Activated CD8-positive, alpha-beta T cell treated with anti-CD3 and anti-CD28 coated beads for 36 hours (primary cell): ENCODE measurements at regions not wholly inside any gene's neighbourhood (a gene's known extent, or its start where the extent isn't known, plus 50 kb on each side); places are given as distances from the start of the nearest gene placed in this dataset.

Experiments
- ATAC-seq: fragments of 200-7000 bp; cut with Tn5 transposase; one replicate; pipeline ENCODE4 v1.10.0; 2021; ENCODE audit warnings: mild to moderate bottlenecking, moderate library complexity
- CTCF ChIA-PET: fragments of 350-600 bp; sonication (Branson Sonifier 250); formaldehyde crosslinking; loops from one replicate; lab custom pipeline; 2021; ENCODE audit warnings: antibody characterized with exemption; lab: Charles Lee
- POLR2A ChIA-PET: fragments of 350-600 bp; sonication (Branson Sonifier 250); formaldehyde crosslinking; loops from one replicate; lab custom pipeline; 2021; ENCODE audit warnings: antibody characterized with exemption; lab: Charles Lee
- DNase-seq: peaks from one replicate; pipeline ENCODE4 v3.0.0-alpha.2; 2020
- H3K27ac Mint-ChIP-seq: one replicate; pipeline ENCODE4 v1.8.0; 2021; ENCODE audit warnings: mild to moderate bottlenecking, mixed read lengths
- H3K27me3 Mint-ChIP-seq: one replicate; pipeline ENCODE4 v1.8.0; 2021; ENCODE audit warnings: mixed read lengths
- H3K36me3 Mint-ChIP-seq: one replicate; pipeline ENCODE4 v1.8.0; 2021; ENCODE audit warnings: low read depth, mixed read lengths
- H3K4me1 Mint-ChIP-seq: one replicate; pipeline ENCODE4 v1.8.0; 2021; ENCODE audit warnings: low read depth, mixed read lengths
- H3K4me3 Mint-ChIP-seq: one replicate; pipeline ENCODE4 v1.8.0; 2021; ENCODE audit warnings: mild to moderate bottlenecking, moderate library complexity, mixed read lengths
- H3K9me3 Mint-ChIP-seq: one replicate; pipeline ENCODE4 v1.8.0; 2021; ENCODE audit warnings: mixed read lengths
- CTCF ChIP-seq: fragments of 200-600 bp; IDR thresholded peaks from one replicate; pipeline ENCODE4 v1.8.0; 2022; ENCODE audit warnings: antibody characterized with exemption, mild to moderate bottlenecking
- intact Hi-C: fragments of 100-400 bp; cut with micrococcal nuclease; formaldehyde crosslinking; loops from one replicate; pipeline ENCODE4 v1.10.0; 2022

DNA sequence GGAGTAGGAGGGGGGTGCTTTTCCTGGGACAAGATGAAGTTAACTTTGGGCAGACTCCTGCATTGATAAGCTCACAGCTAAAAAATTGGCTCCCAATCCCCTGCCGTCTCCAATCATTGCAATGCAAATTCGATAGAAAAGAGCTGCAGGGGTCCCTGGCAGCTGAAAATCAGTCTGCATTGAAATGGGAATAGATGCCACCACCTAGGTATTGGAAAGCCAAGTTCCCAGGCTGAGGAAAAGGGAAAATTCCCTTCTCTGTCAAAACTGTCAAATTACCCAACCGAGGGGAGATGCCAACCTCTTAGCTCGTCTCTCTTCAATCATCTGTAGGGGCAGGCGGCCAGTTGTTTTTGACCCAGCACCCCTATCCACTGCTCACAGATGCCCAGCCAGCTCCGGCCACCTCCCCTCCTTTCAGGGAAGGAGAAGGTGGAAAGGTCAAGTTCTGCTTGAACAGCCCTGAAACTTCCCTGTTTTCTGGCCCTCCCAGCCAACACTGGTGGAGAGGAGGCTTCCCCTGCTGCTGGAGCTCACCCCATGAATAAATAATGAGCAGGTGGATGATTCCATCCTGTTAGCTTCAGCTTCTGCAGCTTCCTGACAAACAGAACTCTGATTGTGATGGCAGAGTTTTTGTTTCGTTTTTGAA lies 916.3 kb downstream of the TBC1D22A start:
- no peak overlapping the region for H3K27ac Mint-ChIP-seq

DNA sequence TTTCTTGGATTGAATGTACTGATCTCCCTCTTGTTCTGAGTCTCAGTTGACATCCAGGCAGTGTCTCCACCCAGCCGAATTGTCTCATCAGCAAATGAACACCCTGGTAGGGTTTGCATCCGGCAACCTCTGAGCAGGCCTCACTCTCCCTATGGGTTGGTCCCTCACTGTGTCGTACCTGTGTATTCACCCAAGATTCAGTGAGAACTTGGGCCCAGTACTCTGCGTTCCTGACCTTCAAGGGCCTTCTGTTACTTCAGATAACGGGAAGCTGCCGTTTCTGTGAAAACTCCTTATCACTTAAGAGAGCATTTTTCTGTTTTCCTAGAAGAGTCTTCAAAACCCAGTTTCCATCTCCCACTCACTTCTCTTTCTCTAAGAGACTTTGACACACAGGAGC lies 915.6 kb downstream of the TBC1D22A start:
- CTCF ChIA-PET = interaction anchor here (1.5 kb wide), 1 partner anchor 16 kb away, joined by 6 read pairs; no protein-coding TSS in a partner anchor
- ATAC-seq = no peak
- H3K4me1 Mint-ChIP-seq = no peaks in the 10 kb centered on the region

More for the DNA sequence above, 916.3 kb downstream of the TBC1D22A start:
- ATAC-seq = no peak
- ChIA-PET CTCF (interaction anchor here (0.7 to 1.5 kb wide), 2 partner anchors 17 to 22 kb away, joined by 3 to 6 read pairs; no protein-coding TSS in a partner anchor), POLR2A (no interaction called here)
- intact Hi-C loops = no loop called here
- DNase-seq = no peak
- Mint-ChIP-seq H3K4me1 (no peaks in the 10 kb centered on the region), H3K4me3 (no peak overlapping the region), H3K36me3 (no peaks in the 10 kb centered on the region), H3K27me3 (peaks cover 4% of the 10 kb centered on the region), H3K9me3 (peaks cover 2% of the 10 kb centered on the region)
- TF ChIP-seq CTCF = no peak

GRCh38 chr22:47676685-47677084 lies 914.2 kb downstream of the TBC1D22A start:
- DNase-seq (no peak), ATAC-seq (no peak)
- H3K9me3 Mint-ChIP-seq = no peaks in the 10 kb centered on the region
- peaks cover 4% of the 10 kb centered on the region for H3K27me3 Mint-ChIP-seq
- H3K4me3 Mint-ChIP-seq = no peak overlapping the region
- H3K4me1 Mint-ChIP-seq = no peaks in the 10 kb centered on the region
- H3K27ac Mint-ChIP-seq = no peak overlapping the region
- intact Hi-C loops = no loop called here
- ChIA-PET CTCF (no interaction called here), POLR2A (no interaction called here)
- H3K36me3 Mint-ChIP-seq = no peaks in the 10 kb centered on the region
- TF ChIP-seq CTCF = no peak

More for the DNA sequence above, 915.6 kb downstream of the TBC1D22A start:
- Mint-ChIP-seq H3K27me3 (peaks cover 4% of the 10 kb centered on the region), H3K9me3 (no peaks in the 10 kb centered on the region), H3K27ac (no peak overlapping the region), H3K4me3 (no peak overlapping the region), H3K36me3 (no peaks in the 10 kb centered on the region)
- intact Hi-C loops = no loop called here
- no peak for TF ChIP-seq CTCF
- POLR2A ChIA-PET = no interaction called here
- DNase-seq = no peak

- Mint-ChIP-seq H3K27me3 (peaks cover under 1% of the 10 kb centered on the region), H3K27ac (no peak overlapping the region), H3K36me3 (no peaks in the 10 kb centered on the region), H3K4me1 (no peaks in the 10 kb centered on the region), H3K4me3 (no peak overlapping the region), H3K9me3 (peaks cover 4% of the 10 kb centered on the region)
- ChIA-PET POLR2A (no interaction called here), CTCF (no interaction called here)
- ATAC-seq = no peak
- DNase-seq = no peak
- no peak for TF ChIP-seq CTCF
- intact Hi-C loops = no loop called here
Observed at GRCh38 chr22:47674600-47674999, 912.1 kb downstream of the TBC1D22A start.

DNA sequence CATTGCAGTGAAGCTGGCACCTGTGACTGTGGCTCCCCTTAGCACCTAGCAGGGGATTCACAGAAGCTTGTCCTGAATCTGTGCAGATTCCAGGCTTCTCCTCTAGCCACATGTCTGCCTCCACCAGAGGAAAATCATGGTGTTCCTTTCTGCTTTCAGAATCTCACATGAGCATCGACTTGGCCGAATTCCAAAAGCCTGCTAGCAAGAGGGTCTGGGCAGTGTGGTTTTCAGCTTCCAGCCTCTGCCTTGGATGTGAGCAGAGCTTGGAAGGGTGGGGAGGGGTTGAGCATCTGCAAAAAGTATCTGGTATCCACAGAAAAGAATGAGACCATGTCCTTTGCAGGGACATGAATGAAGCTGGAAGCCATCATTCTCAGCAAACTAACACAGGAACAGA lies 911.1 kb downstream of the TBC1D22A start:
- Mint-ChIP-seq H3K36me3 (no peaks in the 10 kb centered on the region), H3K9me3 (peaks cover 5% of the 10 kb centered on the region), H3K27ac (no peak overlapping the region), H3K4me1 (no peaks in the 10 kb centered on the region), H3K4me3 (no peak overlapping the region), H3K27me3 (no peaks in the 10 kb centered on the region)
- no peak for TF ChIP-seq CTCF
- POLR2A ChIA-PET = no interaction called here
- ATAC-seq (no peak), DNase-seq (no peak)
- intact Hi-C loops = no loop called here
- CTCF ChIA-PET = no interaction called here
